Spleen (tissue), 7 donors: ENCODE measurements at regions not wholly inside any gene's neighbourhood (a gene's known extent, or its start where the extent isn't known, plus 50 kb on each side); places are given as distances from the start of the nearest gene placed in this dataset.

ENCODE experiments used
- CTCF ChIP-seq, 11 experiments: fragments of 200-600 bp in 7 of 11; fragments of 450-650 bp in 4 of 11; sonication (generic) in 4 of 11; IDR thresholded peaks in 8 of 11; conservative IDR thresholded peaks in 3 of 11; 1 replicate in 7 of 11; 2 replicates in 4 of 11; pipeline versions ENCODE4 v1.4.0 to v1.8.0; 2016 to 2021; ENCODE audit warnings: antibody characterized with exemption in 11 of 11, inconsistent platforms in 4 of 11, mild to moderate bottlenecking in 1 of 11
- POLR2A ChIP-seq, 3 donors: fragments of 450-650 bp; IDR thresholded peaks; one replicate each; pipeline ENCODE4 v1.5.1; 2017; ENCODE audit warnings: antibody characterized with exemption in 3 of 3, mild to moderate bottlenecking in 1 of 3
- POLR2AphosphoS5 ChIP-seq, 3 donors: sonication (generic); formaldehyde crosslinking; IDR thresholded peaks; one replicate each; pipeline ENCODE4 v1.5.1; 2017; ENCODE audit warnings: antibody characterized with exemption in 3 of 3
- donor health status: DM: no; HTN: no; CAD: no; lungs with moderate emphysema.
- donor health status: DM: no; HTN: no; CAD: no.
- donor health status: DM: no; HTN: no; CAD: no.

GRCh38 chr7:67842571-67842970 is 845.9 kb downstream of the TYW1 start:
- no peak for TF ChIP-seq CTCF (IDR thresholded peaks at IDR 0.05 in 8 of 11, conservative IDR thresholded peaks at IDR 0.05 in 3 of 11)
- TF ChIP-seq POLR2A (IDR thresholded peaks at IDR 0.05) = no peak
- TF ChIP-seq POLR2AphosphoS5 (IDR thresholded peaks at IDR 0.05) = no peak
